Left cardiac atrium (tissue), 4 donors: ENCODE measurements at regions not wholly inside any gene's neighbourhood (a gene's known extent, or its start where the extent isn't known, plus 50 kb on each side); places are given as distances from the start of the nearest gene placed in this dataset.
A peak's percentile ranks its signal among the peaks of the same experiment; 100 is the strongest.

Experiments used
- ATAC-seq, 2 donors: fragments of 200-7000 bp; cut with Tn5 transposase; one replicate each; pipeline ENCODE4 v1.9.1; 2020; ENCODE audit warnings: mild to moderate bottlenecking in 2 of 2, moderate library complexity in 2 of 2
- DNase-seq: peaks from one replicate; pipeline ENCODE4 v3.0.0-alpha.2; 2020
- intact Hi-C, 2 donors: fragments of 100-400 bp; cut with DNase I; formaldehyde crosslinking; loops; one replicate each; pipeline versions ENCODE4 v1.14.1 to v1.15.1; 2022 to 2023
- donor health status: DM: no; HTN: yes; CAD: no.
- donor health status: DM: no; HTN: yes; CAD: no; lungs with severe emphysema.
- donor health status: DM: yes; HTN: yes; CAD: no.
- donor health status: Dilated cardiomyopathy.

- ATAC-seq: peak; percentile 26 to 32
- intact Hi-C loops: no loop called here
- DNase-seq: peak; percentile 43
Observed at GRCh38 chr12:3336606-3337311, 154.2 kb upstream of the PRMT8 start.

- intact Hi-C loops: no loop called here
- no peak for DNase-seq
- no peak for ATAC-seq
Observed at GRCh38 chr12:3337944-3338343, 153.1 kb upstream of the PRMT8 start.

GRCh38 chr12:3339221-3339620 lies 151.8 kb upstream of the PRMT8 start:
- DNase-seq: no peak
- ATAC-seq: no peak
- intact Hi-C loops: no loop called here

GRCh38 chr12:3341594-3341993 lies 149.4 kb upstream of the PRMT8 start:
- ATAC-seq: peak; percentile 68 to 73
- no peak for DNase-seq
- intact Hi-C loops: loop anchor here in 1 of 2 donors (5.0 to 10.0 kb wide), 2 partner anchors 303 to 436 kb away; no protein-coding TSS in a partner anchor

GRCh38 chr12:3342051-3342450 lies 149.0 kb upstream of the PRMT8 start:
- DNase-seq (peak; percentile 73), ATAC-seq (peak; percentile 90 to 93)
- intact Hi-C loops: loop anchor here in 1 of 2 donors (5.0 to 10.0 kb wide), 2 partner anchors 303 to 435 kb away; no protein-coding TSS in a partner anchor

- intact Hi-C loops: loop anchor here in 1 of 2 donors (10.0 kb wide), 1 partner anchor 297 kb away; no protein-coding TSS in a partner anchor
- ATAC-seq: no peak
- DNase-seq: no peak
Observed at GRCh38 chr12:3348055-3348454, 142.9 kb upstream of the PRMT8 start.

- intact Hi-C loops: no loop called here
- ATAC-seq: no peak
Observed at GRCh38 chr12:3350432-3350831, 140.6 kb upstream of the PRMT8 start.

GRCh38 chr12:3351731-3352130 lies 139.3 kb upstream of the PRMT8 start:
- ATAC-seq (no peak), DNase-seq (no peak)
- intact Hi-C loops: no loop called here

More at GRCh38 chr12:3350432-3350831, 140.6 kb upstream of the PRMT8 start:
- DNase-seq: no peak

- DNase-seq: no peak
- intact Hi-C loops: no loop called here
- no peak for ATAC-seq
Observed at GRCh38 chr12:3352230-3352629, 138.8 kb upstream of the PRMT8 start.

GRCh38 chr12:3353621-3354020 lies 137.4 kb upstream of the PRMT8 start:
- DNase-seq: no peak
- ATAC-seq: no peak
- intact Hi-C loops: no loop called here

- ATAC-seq (no peak), DNase-seq (no peak)
- intact Hi-C loops: no loop called here
Observed at GRCh38 chr12:3354586-3354985, 136.4 kb upstream of the PRMT8 start.

GRCh38 chr12:3355378-3355900 lies 135.6 kb upstream of the PRMT8 start:
- DNase-seq (no peak), ATAC-seq (no peak)
- intact Hi-C loops: no loop called here

- no peak for DNase-seq
- no peak for ATAC-seq
- intact Hi-C loops: no loop called here
Observed at GRCh38 chr12:3357950-3358525, 133.0 kb upstream of the PRMT8 start.

- intact Hi-C loops: no loop called here
- ATAC-seq (no peak), DNase-seq (no peak)
Observed at GRCh38 chr12:3359478-3359877, 131.5 kb upstream of the PRMT8 start.

GRCh38 chr12:3361146-3361545 lies 129.9 kb upstream of the PRMT8 start:
- no peak for DNase-seq
- intact Hi-C loops: no loop called here
- ATAC-seq: no peak

- ATAC-seq: no peak
- DNase-seq: no peak
- intact Hi-C loops: no loop called here
Observed at GRCh38 chr12:3362737-3363136, 128.3 kb upstream of the PRMT8 start.

- ATAC-seq: peak; percentile 38 to 58
- intact Hi-C loops: no loop called here
Observed at GRCh38 chr12:3363608-3364007, 127.4 kb upstream of the PRMT8 start.

GRCh38 chr12:3364226-3364625 lies 126.8 kb upstream of the PRMT8 start:
- no peak for ATAC-seq
- no peak for DNase-seq
- intact Hi-C loops: no loop called here

More at GRCh38 chr12:3363608-3364007, 127.4 kb upstream of the PRMT8 start:
- DNase-seq: no peak

- ATAC-seq: no peak
- DNase-seq: no peak
- intact Hi-C loops: no loop called here
Observed at GRCh38 chr12:3364661-3365462, 126.1 kb upstream of the PRMT8 start.
